ENCODE measurements at regions not wholly inside any gene's neighbourhood (a gene's known extent, or its start where the extent isn't known, plus 50 kb on each side); places are given as distances from the start of the nearest gene placed in this dataset.

- TF ChIP-seq POLR2AphosphoS5 (IDR thresholded peaks at IDR 0.05) = no peak
- TF ChIP-seq CTCF (IDR thresholded peaks at IDR 0.05) = no peak
These were observed 204.4 kb downstream of the TUSC7 start for GRCh38 chr3:116914004-116914403.

Data from prostate gland (tissue), 2 donors.